ENCODE measurements at regions not wholly inside any gene's neighbourhood (a gene's known extent, or its start where the extent isn't known, plus 50 kb on each side); places are given as distances from the start of the nearest gene placed in this dataset.

DNA sequence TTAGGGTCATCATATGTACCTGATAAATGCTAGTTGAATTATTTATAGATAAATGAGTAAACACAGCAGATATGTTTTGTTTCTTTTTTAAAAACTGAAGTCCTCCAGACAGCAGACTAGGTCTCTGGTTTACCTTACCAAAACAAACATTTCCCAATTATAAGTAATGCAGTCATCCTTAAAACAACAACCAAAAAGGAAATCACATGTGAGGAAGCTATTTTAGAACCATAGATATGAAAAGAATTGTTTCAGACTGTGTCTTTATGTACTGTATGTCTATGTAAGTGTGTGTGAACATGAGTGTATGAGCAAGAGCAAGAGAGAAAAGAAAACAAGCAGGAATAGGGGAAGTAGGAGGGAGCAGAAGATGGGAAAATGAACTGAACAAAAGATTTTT, 441.0 kb downstream of the CPS1 start:
- TF ChIP-seq POLR2A (IDR thresholded peaks at IDR 0.05), result no peak
- no peak for TF ChIP-seq CTCF (IDR thresholded peaks at IDR 0.05)

All from upper lobe of left lung (tissue), 4 donors.